ENCODE measurements at regions not wholly inside any gene's neighbourhood (a gene's known extent, or its start where the extent isn't known, plus 50 kb on each side); places are given as distances from the start of the nearest gene placed in this dataset.
"Not testable (repeated sequence)": the region's sequence is repeated elsewhere in the genome, so short reads cannot be mapped to it uniquely, and the experiment has no call there.

DNA sequence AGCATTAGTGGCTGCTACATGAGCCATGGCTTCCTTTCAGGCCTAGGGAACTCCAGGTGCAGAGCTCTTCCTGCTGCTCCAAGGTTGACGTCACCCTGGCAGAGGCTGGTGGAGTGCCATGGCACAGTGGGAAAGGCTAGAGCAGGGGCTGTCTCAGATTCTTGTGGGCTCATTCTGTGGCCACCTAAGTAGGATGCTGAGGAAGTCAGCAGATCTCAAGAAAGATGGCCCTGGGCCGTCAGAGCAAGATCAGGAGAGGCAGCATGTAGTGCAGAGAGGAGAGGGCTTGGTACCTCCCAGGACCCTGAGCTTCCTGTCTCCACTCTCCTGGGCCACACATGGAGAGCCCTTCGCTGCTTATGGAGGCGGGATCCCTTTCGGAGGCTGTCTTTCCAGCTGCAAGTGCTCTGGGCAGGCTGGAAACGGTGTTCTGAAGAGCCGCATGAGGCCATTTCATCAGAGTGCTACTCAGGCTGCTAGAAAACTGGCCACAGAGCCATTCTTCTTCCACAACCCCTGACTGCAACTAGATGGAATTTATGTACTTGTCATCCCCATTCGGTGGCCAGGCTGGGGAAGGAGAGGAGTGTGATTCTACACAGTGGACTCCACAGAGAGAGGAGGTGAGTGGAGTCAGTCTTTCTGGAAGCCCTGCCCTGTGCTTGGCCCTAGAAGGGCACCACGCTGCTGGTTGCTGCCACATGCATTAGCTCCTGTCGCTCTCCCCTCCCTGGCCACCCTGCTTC lies 304.2 kb downstream of the RPS24 start:
- DNase-seq (ENCODE audit: low spot score) = no peak
- TF ChIP-seq CTCF (IDR thresholded peaks at IDR 0.05; ENCODE audit: borderline replicate concordance, control extremely low read depth, extremely low read depth, insufficient read depth, missing control alignments) = no peak
- in situ Hi-C loops (cut with MboI; ENCODE audit: low sequenced_read_pairs, unreplicated experiment) = no loop called here

DNA sequence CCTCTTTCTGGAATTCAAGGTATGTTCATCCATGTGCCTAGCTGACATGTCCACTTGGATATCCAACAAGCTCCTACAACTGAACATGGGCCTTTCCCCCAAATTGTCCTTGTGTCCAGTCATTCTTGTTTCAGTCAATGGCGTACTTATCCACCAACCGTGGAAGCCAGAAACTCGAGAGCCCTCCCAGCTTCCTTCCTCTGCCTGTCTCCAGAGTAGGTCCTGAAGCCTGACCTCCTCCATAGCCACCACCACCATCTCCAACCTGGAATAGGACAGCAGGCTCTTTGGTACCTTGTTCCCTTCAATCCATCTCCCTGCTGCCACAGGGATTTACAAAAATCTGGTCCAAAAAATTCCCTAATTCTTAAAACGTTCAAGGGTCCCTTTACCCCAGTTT lies 305.1 kb downstream of the RPS24 start:
- DNase-seq (ENCODE audit: low spot score) = no peak
- TF ChIP-seq CTCF (IDR thresholded peaks at IDR 0.05; ENCODE audit: borderline replicate concordance, control extremely low read depth, extremely low read depth, insufficient read depth, missing control alignments) = no peak
- in situ Hi-C loops (cut with MboI; ENCODE audit: low sequenced_read_pairs, unreplicated experiment) = no loop called here

DNA sequence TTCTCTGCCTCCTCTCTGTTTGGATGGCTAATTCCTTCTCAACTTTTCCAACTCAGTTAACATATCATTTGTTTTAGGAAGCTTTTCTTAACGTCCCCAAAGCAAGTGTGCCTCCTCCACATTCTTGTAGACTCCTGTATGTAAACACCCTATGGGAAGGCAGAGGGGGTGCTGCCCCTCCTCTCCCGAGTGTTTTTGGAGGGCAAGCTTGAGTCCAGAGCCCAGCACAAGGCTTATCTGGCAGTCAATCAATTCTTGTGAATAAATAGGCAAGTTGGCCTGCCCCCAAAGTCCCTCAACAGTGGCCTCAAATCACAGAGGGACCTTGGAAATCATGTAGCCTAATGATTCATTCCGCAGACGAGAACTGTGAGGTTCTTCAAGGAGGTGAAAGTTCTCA lies 305.6 kb downstream of the RPS24 start:
- no peak for TF ChIP-seq CTCF (IDR thresholded peaks at IDR 0.05; ENCODE audit: borderline replicate concordance, control extremely low read depth, extremely low read depth, insufficient read depth, missing control alignments)
- in situ Hi-C loops (cut with MboI; ENCODE audit: low sequenced_read_pairs, unreplicated experiment) = no loop called here
- DNase-seq (ENCODE audit: low spot score) = no peak

DNA sequence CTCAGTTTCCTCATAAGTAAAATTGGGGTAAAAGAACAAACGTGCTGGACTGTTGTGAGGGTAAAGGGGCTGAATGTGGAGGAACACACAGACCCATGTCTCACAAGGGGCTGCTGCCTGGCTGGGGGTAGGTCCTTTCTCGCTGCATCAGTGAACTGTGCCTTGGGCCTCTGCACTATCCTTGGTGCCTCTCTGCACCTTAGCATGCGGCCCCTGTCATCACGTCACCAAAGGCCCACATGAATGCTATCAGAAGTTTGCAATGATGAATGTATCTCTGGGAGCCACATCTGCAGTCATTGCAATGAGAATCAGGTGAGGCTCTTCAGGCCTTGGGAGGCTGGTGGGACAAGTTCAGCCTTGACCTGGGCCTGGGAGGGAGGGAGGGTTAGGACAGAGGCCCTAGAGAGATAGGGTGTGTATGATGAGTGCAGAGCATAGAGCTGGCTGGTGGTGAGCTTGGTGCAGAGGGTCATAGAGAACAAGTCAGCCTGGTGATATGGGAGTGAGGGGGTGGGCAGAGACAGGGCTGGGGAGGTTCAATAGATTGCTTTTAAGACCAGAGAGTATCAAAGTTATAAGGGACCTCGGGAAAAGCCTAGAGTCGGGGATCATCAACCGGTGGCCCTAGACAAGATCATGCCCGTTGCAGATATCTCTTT lies 308.4 kb downstream of the RPS24 start:
- no peak for TF ChIP-seq CTCF (IDR thresholded peaks at IDR 0.05; ENCODE audit: borderline replicate concordance, control extremely low read depth, extremely low read depth, insufficient read depth, missing control alignments)
- in situ Hi-C loops (cut with MboI; ENCODE audit: low sequenced_read_pairs, unreplicated experiment) = no loop called here
- DNase-seq (ENCODE audit: low spot score) = no peak

DNA sequence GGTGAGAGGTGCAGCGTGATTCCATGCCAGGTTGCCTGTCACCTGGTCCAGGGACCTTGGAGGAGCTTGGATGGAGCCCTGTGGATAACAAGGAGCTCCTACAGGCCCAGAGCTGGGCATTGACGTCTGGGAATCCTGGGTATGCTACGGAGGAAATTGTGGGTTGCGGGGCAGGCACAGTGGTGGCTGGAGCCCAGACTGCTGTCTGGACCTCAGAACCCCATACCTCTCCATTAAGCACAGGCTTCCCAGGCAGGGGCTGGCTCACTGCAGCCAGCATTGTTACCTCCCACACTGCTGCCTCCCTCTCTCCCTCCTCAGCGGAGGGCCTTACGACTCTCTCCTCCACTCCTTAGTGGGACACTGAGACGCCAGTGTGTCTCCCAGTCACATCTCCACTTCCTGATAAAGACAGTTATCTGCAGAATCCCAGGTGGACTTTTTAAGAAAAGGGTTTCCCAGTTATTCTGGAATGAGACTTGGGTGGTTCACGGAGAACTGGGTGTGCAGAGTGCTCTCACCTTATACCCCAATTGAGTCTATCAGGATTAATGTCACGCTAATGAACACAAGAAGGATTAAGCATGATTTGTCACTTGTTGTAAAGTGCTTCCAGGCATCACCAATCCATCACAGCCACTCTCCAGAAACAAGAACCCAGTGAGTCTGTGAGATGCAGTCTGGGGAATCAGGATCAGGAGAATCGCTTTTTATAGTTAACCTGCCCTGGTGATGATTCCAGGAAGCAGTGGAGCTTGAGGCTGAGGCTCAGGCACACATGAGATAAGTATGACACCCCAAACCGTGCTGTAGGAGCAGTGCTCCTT lies 309.4 kb downstream of the RPS24 start:
- TF ChIP-seq CTCF (IDR thresholded peaks at IDR 0.05; ENCODE audit: borderline replicate concordance, control extremely low read depth, extremely low read depth, insufficient read depth, missing control alignments) = no peak
- in situ Hi-C loops (cut with MboI; ENCODE audit: low sequenced_read_pairs, unreplicated experiment) = no loop called here
- no peak for DNase-seq (ENCODE audit: low spot score)

GRCh38 chr10:78344257-78344656 lies 310.6 kb downstream of the RPS24 start:
- in situ Hi-C loops (cut with MboI; ENCODE audit: low sequenced_read_pairs, unreplicated experiment); DNase-seq (ENCODE audit: low spot score): not testable (repeated sequence)

DNA sequence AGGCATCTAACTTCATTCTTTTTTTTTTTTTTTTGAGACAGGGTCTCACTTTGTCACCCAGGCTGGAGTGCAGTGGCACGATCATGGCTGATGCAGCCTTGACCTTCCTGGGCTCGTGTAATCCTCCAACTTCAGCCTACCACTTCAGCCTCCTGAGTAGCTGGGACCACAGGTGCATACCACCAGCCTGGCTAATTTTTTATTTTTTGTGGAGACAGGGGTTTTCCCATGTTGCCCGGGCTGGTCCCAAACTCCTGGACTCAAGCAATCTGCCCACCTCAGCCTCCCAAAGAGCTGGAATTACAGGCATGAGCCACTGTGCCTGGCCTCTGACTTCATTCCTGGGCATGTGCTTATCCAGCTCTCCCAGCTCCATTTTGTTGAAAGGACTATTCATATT lies 311.9 kb downstream of the RPS24 start:
- DNase-seq (ENCODE audit: low spot score); in situ Hi-C loops (cut with MboI; ENCODE audit: low sequenced_read_pairs, unreplicated experiment): not testable (repeated sequence)

Data from GM13976 (cell line).